GM23248 (cell line): ENCODE measurements at regions not wholly inside any gene's neighbourhood (a gene's known extent, or its start where the extent isn't known, plus 50 kb on each side); places are given as distances from the start of the nearest gene placed in this dataset.

Experiments used
- EZH2 ChIP-seq: fragments of 200-600 bp; sonication (generic); IDR thresholded peaks from 2 replicates; pipeline ENCODE4 v1.6.1; 2018; ENCODE audit warnings: antibody characterized with exemption, mild to moderate bottlenecking; ENCODE audit not compliant: insufficient read depth, poor library complexity, severe bottlenecking
- EZH2phosphoT487 ChIP-seq: fragments of 200-600 bp; sonication (generic); IDR thresholded peaks from 2 replicates; pipeline ENCODE4 v1.6.1; 2018; ENCODE audit warnings: antibody characterized with exemption, moderate library complexity, mild to moderate bottlenecking, low read depth; ENCODE audit not compliant: insufficient read depth

GRCh38 chr12:17489452-17489851, 600.5 kb downstream of the RERGL start:
- TF ChIP-seq EZH2 (no peak), EZH2phosphoT487 (no peak)
